ENCODE measurements at regions not wholly inside any gene's neighbourhood (a gene's known extent, or its start where the extent isn't known, plus 50 kb on each side); places are given as distances from the start of the nearest gene placed in this dataset.

DNA sequence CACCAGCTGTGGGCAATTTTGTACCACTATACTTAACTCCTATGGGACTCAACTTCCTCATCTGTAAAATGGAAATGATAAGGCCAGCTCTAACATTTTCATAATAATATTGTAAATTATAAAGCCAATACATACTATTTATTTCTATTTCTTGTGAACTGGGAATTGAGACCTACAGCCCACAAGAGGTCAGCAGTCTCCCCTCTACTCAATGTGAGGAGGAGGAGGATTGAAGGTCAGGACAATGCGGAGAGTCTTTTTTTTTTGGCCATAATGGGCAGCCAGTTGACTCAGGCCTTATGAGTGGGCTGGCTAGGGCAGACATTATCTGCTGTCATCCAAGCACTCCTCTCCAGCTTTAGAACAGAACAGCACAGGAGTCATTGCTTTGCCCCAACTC lies 90.5 kb downstream of the NUF2 start:
- Histone ChIP-seq H3K4me3 (no peak overlapping the region), H3K4me1 (ENCODE audit: control insufficient read depth, insufficient read depth, low read length) (peaks cover 10% of the 10 kb centered on the region), H2AFZ (ENCODE audit: control insufficient read depth, low read depth, low read length) (no peak overlapping the region), H3K79me2 (ENCODE audit: control insufficient read depth, insufficient read depth, low read length) (no peaks in the 10 kb centered on the region), H3K9me3 (replicated peaks; ENCODE audit: control insufficient read depth, insufficient read depth, low read length) (no peaks in the 10 kb centered on the region), H3K27ac (ENCODE audit: control insufficient read depth, insufficient read depth) (no peak overlapping the region), H3K36me3 (ENCODE audit: control insufficient read depth in 2 of 2, insufficient read depth in 2 of 2, low read length in 1 of 2) (no peaks in the 10 kb centered on the region), H4K20me1 (ENCODE audit: control insufficient read depth, insufficient read depth) (no peaks in the 10 kb centered on the region), H3K9ac (ENCODE audit: control insufficient read depth, insufficient read depth, low read length) (no peak overlapping the region), H3K27me3 (replicated peaks in 1 of 2; ENCODE audit: control insufficient read depth in 2 of 2, insufficient read depth in 2 of 2, low read length in 1 of 2) (no peaks in the 10 kb centered on the region), H3K4me2 (ENCODE audit: control insufficient read depth, insufficient read depth) (no peak overlapping the region)
- no peak for TF ChIP-seq SMAD5 (IDR thresholded peaks at IDR 0.05; ENCODE audit: low read depth)
- no peak for TF ChIP-seq MXI1 (IDR thresholded peaks at IDR 0.05; ENCODE audit: low read depth, low read length)
- TF ChIP-seq HDAC6 (IDR thresholded peaks at IDR 0.05; ENCODE audit: unreplicated experiment): no peak
- no peak for TF ChIP-seq ESRRA (IDR thresholded peaks at IDR 0.05; ENCODE audit: low read length)
- TF ChIP-seq, protein P1, sequence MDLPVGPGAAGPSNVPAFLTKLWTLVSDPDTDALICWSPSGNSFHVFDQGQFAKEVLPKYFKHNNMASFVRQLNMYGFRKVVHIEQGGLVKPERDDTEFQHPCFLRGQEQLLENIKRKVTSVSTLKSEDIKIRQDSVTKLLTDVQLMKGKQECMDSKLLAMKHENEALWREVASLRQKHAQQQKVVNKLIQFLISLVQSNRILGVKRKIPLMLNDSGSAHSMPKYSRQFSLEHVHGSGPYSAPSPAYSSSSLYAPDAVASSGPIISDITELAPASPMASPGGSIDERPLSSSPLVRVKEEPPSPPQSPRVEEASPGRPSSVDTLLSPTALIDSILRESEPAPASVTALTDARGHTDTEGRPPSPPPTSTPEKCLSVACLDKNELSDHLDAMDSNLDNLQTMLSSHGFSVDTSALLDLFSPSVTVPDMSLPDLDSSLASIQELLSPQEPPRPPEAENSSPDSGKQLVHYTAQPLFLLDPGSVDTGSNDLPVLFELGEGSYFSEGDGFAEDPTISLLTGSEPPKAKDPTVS (IDR thresholded peaks at IDR 0.05; ENCODE audit: low read depth, low read length): no peak
- TF ChIP-seq, protein P2, sequence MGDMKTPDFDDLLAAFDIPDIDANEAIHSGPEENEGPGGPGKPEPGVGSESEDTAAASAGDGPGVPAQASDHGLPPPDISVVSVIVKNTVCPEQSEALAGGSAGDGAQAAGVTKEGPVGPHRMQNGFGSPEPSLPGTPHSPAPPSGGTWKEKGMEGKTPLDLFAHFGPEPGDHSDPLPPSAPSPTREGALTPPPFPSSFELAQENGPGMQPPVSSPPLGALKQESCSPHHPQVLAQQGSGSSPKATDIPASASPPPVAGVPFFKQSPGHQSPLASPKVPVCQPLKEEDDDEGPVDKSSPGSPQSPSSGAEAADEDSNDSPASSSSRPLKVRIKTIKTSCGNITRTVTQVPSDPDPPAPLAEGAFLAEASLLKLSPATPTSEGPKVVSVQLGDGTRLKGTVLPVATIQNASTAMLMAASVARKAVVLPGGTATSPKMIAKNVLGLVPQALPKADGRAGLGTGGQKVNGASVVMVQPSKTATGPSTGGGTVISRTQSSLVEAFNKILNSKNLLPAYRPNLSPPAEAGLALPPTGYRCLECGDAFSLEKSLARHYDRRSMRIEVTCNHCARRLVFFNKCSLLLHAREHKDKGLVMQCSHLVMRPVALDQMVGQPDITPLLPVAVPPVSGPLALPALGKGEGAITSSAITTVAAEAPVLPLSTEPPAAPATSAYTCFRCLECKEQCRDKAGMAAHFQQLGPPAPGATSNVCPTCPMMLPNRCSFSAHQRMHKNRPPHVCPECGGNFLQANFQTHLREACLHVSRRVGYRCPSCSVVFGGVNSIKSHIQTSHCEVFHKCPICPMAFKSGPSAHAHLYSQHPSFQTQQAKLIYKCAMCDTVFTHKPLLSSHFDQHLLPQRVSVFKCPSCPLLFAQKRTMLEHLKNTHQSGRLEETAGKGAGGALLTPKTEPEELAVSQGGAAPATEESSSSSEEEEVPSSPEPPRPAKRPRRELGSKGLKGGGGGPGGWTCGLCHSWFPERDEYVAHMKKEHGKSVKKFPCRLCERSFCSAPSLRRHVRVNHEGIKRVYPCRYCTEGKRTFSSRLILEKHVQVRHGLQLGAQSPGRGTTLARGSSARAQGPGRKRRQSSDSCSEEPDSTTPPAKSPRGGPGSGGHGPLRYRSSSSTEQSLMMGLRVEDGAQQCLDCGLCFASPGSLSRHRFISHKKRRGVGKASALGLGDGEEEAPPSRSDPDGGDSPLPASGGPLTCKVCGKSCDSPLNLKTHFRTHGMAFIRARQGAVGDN (IDR thresholded peaks at IDR 0.05): no peak
- TF ChIP-seq RAD51 (IDR thresholded peaks at IDR 0.05): no peak
- TF ChIP-seq, protein P3, sequence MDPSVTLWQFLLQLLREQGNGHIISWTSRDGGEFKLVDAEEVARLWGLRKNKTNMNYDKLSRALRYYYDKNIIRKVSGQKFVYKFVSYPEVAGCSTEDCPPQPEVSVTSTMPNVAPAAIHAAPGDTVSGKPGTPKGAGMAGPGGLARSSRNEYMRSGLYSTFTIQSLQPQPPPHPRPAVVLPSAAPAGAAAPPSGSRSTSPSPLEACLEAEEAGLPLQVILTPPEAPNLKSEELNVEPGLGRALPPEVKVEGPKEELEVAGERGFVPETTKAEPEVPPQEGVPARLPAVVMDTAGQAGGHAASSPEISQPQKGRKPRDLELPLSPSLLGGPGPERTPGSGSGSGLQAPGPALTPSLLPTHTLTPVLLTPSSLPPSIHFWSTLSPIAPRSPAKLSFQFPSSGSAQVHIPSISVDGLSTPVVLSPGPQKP (IDR thresholded peaks at IDR 0.05; ENCODE audit: low read depth, low read length): no peak
- BruUV-seq (replicated peaks): no TSS peak
- FAIRE-seq: no peak
- ChIA-PET RAD21 (ENCODE audit: unreplicated experiment) (no interaction called here), CTCF (interaction anchor here (1.0 to 1.2 kb wide), 3 partner anchors 24 to 1661 kb away, joined by 3 to 4 read pairs (median 4); no protein-coding TSS in a partner anchor), POLR2A (no interaction called here), SMC1A (ENCODE audit: uncharacterized antibody, unreplicated experiment) (no interaction called here)
- WGBS (ENCODE audit: insufficient coverage, insufficient replicate concordance, low lambda C conversion rate, missing lambda C conversion rate): 43% methylated on average over 1 of the region's 1 CpG
- no peak for DNase-seq (ENCODE audit: low read depth, low spot score)
- intact Hi-C loops (cut with micrococcal nuclease; ENCODE audit: unreplicated experiment) (loop anchor here (5.0 kb wide), 2 partner anchors 1205 to 1660 kb away; no protein-coding TSS in a partner anchor), in situ Hi-C loops (cut with MboI) (loop anchor here (5.0 to 10.0 kb wide), 3 partner anchors 1203 to 1653 kb away; no protein-coding TSS in a partner anchor)
- no peak for ATAC-seq
